Eye (tissue), 1 donor: ENCODE measurements at regions not wholly inside any gene's neighbourhood (a gene's known extent, or its start where the extent isn't known, plus 50 kb on each side); places are given as distances from the start of the nearest gene placed in this dataset.
A peak's percentile ranks its signal among the peaks of the same experiment; 100 is the strongest.

ENCODE experiments used
- DNase-seq: peaks from one replicate; pipeline ENCODE4 v3.0.0-alpha.2; 2015

GRCh38 chr6:132087391-132087790 is 136.2 kb upstream of the CCN2 start:
- peak; percentile 23 for DNase-seq

- DNase-seq = no peak
Observed at GRCh38 chr6:132085731-132086130, 134.6 kb upstream of the CCN2 start.

DNA sequence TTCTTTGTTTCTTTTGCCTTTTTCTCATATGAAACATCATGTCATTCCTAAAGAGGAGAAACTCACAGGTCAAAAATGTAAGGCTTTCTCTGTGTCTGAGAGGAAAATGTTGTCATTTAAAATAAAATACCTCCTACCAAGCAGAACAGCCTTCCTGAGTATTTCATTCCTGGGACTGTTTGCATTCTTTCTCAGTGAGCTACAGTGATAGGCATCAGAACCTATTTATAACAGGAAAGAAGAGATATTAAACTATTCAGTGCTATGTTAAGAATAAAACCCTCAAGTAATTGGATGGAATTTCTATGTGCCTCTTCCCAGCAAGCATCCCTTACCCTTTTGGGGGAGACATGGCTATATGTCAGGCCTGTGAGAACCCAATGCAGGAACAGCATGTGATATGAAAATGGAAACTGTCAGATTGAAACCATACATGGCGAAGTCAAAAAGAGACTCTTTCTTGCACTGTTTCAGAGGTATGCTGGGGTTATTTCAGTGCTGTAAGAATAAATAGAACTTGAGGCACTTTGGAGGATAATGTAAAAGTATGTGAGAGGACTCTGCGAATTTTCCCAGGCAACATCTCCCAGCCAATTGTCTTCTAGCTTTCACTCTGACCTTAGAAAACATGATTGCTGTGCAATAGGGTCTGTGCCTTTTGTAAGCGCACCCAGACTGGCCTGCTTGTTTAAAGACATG is 133.8 kb upstream of the CCN2 start:
- peak; percentile 54 for DNase-seq

DNA sequence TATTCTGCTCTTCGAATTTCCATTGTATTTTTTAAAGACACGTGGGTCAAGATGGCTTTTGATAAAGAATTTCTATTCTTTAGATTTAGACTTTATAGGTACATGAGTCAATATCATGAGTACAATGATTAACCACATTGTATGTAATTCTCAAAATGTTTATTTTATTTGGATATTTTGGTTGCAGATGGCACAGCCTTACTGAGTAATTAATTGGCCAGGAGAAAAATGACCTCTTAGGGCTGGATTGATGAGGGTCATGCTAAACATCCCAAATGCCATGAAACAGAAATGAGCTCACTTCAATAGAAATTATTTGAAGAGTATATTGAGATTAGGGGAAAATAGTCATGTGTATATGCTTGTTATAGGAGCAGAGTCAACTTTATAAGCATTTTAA is 131.2 kb upstream of the CCN2 start:
- DNase-seq = no peak

DNA sequence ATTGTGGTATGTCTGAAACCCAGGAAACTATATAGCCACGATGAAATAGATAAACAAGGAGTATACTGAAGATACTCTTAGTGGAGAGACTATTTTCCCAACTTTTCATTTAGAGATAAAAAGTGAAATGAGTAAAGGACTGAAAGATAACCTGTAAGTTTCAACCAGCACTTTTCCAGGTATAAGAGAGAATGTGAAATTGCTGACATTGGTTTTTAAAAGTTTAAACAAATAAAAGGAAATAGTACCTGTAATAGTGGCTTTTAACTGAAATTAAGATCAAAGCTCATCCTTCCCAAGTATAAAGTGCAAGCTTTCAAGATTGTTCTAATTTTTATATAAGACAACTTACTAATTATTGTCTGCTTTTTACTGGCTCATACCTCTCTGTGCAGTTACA is 130.2 kb upstream of the CCN2 start:
- no peak for DNase-seq

DNA sequence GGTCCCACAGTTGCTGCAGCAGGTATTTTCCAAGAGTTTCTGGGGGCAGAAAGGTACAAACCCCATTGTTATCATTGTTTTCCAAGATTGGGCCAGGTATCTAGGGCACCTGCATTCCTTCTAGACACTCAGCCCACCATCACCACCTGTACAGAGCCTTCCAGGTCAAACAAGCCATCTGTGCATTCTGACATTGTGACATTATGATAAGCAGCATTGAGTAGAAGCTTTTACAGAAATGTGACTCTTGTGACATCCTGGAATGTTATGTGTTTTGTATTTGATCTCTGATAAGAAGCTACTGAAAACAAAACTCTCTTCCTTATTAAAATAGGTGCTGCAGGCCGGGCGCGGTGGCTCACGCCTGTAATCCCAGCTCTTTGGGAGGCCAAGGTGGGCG is 128.1 kb upstream of the CCN2 start:
- no peak for DNase-seq

DNA sequence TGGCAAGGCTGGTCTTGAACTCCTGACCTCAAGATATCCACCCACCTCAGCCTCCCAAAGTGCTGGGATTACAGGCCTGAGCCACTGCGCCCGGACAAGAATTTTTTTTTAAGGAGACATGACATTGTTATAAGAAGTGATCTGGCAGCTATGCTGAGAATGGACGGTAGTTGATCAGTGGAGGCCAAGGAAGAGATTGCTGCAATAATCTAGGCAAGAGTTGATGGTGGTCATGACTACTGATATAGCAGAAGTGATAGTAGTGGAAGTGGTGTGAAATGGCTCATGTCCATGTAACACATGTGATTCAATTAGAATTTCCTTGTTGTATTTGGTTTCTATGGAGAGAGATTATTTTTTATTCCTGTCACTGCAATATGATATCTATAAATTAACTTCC is 125.3 kb upstream of the CCN2 start:
- no peak for DNase-seq

DNA sequence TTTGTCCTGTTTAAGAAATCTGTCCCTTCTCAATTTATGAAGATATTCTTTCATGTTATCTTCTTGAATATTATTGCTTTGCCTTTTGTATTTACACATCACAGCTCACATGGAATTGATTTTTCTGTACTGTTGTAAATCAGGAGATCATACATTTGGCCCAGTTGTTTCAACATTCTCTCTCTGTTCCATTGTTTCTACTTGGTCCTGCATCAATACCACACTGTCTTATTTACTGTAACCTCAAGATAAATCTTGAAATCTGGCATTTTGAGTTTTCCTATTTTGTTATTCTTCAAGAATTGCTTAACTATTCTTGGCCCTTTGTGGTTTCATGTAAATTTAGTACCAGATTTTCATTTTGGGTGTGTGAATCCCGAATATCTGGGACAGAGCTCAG is 121.7 kb upstream of the CCN2 start:
- no peak for DNase-seq

- DNase-seq = no peak
Observed at GRCh38 chr6:132072271-132072670, 121.1 kb upstream of the CCN2 start.

DNA sequence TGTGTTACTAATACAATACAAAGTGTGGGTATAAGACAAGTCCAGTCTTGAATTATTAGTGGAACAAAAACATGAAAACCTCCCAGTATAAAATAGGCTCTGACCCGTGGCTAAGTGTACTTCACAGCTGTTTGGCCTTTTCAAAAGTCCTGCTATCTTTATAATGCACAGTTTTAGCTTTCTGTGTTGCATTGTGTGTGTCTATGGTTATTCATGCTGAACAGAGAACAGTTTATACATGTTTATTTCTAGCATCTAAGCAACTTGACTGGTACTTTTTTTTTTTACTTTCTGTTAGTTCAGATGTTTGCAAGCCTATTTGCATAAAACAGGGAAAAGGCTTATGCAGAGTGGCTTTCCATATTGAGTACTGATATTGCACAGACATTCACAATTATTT is 119.2 kb upstream of the CCN2 start:
- DNase-seq = no peak

DNA sequence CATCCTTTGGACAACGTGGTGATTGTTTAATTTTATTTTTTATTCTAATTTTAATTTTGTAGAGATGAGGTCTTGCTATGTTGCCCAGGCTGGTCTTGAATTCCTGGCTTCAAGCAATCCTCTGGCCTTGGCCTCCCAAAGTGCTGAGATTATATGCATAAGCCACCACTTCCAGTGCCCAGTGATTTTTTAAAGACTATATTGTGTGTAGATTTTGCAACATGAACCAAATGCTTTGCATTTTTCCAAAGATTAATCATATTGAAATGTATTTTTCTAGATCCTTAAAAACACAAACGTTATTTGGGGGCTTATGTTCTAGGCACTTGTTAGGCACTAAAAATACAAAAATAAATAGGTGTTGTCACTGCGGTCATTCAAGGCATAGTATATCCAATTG is 117.6 kb upstream of the CCN2 start:
- DNase-seq = no peak

- DNase-seq = no peak
Observed at GRCh38 chr6:132067286-132067685, 116.1 kb upstream of the CCN2 start.

DNA sequence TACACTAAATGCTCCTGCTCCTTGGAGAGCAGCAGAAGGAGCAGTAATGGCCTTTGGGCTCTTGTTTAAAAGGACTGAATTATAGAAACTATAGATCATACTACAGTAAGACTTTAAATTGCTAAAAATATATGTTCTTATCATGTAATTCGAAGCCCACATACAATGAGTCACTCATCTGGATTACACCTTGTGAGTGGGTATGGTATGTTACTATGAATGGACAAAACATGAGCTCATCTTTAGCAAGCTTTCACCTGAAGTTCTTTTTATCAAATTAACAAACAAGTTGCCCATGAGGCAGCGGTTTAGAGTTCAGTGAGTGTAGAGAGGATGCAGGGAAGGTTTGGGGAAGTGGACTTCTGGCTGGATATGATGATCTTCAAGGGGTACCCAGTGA is 114.4 kb upstream of the CCN2 start:
- no peak for DNase-seq

GRCh38 chr6:132063738-132064137 is 112.6 kb upstream of the CCN2 start:
- DNase-seq = no peak

DNA sequence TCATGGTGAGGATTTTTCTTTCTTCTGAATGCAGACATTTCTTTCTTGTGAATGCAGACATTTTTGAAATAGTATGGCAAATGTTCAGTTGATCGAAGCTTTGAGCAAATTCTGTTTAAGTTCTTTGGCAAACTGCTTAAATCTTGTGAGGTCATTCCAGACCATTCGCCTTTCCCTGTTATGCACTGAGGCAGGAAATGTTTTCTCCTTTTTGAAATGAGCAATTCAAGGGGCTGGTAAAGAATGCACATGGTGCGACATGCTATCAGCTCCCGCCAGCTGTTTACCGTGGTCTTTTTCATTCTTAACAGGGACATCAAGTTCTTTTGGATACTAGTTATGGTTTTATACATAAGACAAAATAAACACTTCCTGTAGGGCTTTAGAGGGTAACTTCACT is 112.0 kb upstream of the CCN2 start:
- no peak for DNase-seq

- peak; percentile 32 for DNase-seq
Observed at GRCh38 chr6:132062626-132063025, 111.5 kb upstream of the CCN2 start.

DNA sequence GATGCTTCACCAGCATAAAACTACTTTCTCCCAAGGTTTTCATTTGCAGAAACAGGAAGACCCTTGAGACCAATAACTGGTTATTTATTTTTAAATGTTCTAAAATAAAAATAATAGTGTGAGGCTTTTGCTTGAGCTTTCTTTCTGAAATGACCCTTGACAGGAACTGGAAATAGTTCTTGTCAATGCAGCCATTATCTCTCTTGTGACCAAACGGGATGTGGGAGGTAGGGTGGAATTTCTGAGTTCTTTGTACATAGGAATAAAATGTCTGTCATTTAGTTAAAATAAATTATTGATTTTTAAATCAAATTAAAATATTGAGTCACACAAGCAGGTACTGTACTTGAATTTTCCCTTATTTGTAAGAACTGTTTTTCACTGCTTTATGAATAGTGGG is 110.2 kb upstream of the CCN2 start:
- no peak for DNase-seq

GRCh38 chr6:132060591-132060990 is 109.4 kb upstream of the CCN2 start:
- DNase-seq = no peak

DNA sequence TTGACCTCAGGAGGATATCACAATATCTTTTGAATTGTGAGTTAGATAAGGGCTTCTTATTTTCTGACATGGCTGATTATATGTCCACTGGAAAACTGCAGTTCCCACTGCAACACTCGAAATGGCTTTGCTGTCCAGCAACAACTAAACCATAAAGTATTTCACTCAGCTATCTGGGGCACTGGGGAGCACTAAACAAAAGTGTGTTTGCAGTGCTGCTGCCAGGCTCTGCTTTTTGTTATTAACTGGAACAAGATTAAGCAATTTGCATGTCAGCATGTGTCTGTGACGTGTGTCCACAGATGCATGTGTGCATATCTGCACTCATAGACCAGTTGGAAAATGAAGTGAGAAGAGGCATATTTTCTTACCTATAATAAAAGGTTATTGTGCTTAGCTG is 107.8 kb upstream of the CCN2 start:
- DNase-seq = no peak

- DNase-seq = no peak
Observed at GRCh38 chr6:132054525-132054924, 103.4 kb upstream of the CCN2 start.

GRCh38 chr6:132053511-132053910 is 102.3 kb upstream of the CCN2 start:
- no peak for DNase-seq

- no peak for DNase-seq
Observed at GRCh38 chr6:132052096-132052495, 100.9 kb upstream of the CCN2 start.

GRCh38 chr6:132045877-132046276 is 94.7 kb upstream of the CCN2 start:
- no peak for DNase-seq

- DNase-seq = no peak
Observed at GRCh38 chr6:132043148-132043547, 92.0 kb upstream of the CCN2 start.

GRCh38 chr6:132041706-132042105 is 90.5 kb upstream of the CCN2 start:
- DNase-seq = no peak

DNA sequence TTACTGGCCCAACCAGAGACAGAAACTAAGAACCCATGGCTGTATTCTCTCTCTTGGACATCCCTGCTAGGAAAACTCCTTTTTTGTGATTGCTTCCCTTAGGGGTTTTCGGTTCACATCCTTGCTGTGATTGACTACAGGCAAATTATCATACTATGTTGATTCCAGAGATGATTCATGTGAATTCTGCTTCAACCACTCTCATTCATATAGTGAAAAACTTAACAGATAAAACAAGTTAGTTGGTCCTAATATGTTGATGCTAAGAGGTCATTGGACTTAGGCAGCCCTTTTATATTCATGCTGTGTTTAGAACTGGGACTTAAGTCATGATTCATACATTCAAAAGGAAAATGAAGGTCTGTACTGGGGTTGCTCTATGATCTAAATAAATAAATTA is 76.9 kb upstream of the CCN2 start:
- no peak for DNase-seq
